ENCODE measurements at regions not wholly inside any gene's neighbourhood (a gene's known extent, or its start where the extent isn't known, plus 50 kb on each side); places are given as distances from the start of the nearest gene placed in this dataset.

GRCh38 chr12:67798768-67799167 is 150.2 kb downstream of the DYRK2 start:
- Histone ChIP-seq H3K27me3 (no peaks in the 10 kb centered on the region), H3K36me3 (no peaks in the 10 kb centered on the region), H3K4me3 (no peak overlapping the region), H3K9ac (no peak overlapping the region), H3K4me1 (peaks cover 0 to 10% (median 6%) of the 10 kb centered on the region in 10 experiments; a peak in 16 of 20 replicates), H3K27ac (no peak overlapping the region), H3K4me2 (no peak overlapping the region), H4K20me1 (no peaks in the 10 kb centered on the region), H3K9me3 (replicated peaks in 1 of 11) (no peaks in the 10 kb centered on the region)
- TF ChIP-seq Cebpa-rat (IDR thresholded peaks at IDR 0.05), result no peak

GRCh38 chr12:67802731-67803130 is 154.2 kb downstream of the DYRK2 start:
- H3K27ac ChIP-seq, result no peak overlapping the region
- no peak overlapping the region for H3K4me3 ChIP-seq
- no peaks in the 10 kb centered on the region for H3K36me3 ChIP-seq
- no peak for TF ChIP-seq Cebpa-rat (IDR thresholded peaks at IDR 0.05)
- H4K20me1 ChIP-seq, result no peaks in the 10 kb centered on the region
- H3K27me3 ChIP-seq, result no peaks in the 10 kb centered on the region
- no peak overlapping the region for H3K4me2 ChIP-seq
- H3K4me1 ChIP-seq, result peaks cover 8 to 23% (median 20%) of the 10 kb centered on the region in 10 experiments; a peak in 18 of 20 replicates
- H3K9ac ChIP-seq, result no peak overlapping the region
- H3K9me3 ChIP-seq (replicated peaks in 1 of 11), result no peaks in the 10 kb centered on the region

- no peaks in the 10 kb centered on the region for H4K20me1 ChIP-seq
- H3K36me3 ChIP-seq, result no peaks in the 10 kb centered on the region
- peaks cover 8 to 23% (median 20%) of the 10 kb centered on the region in 10 experiments; a peak in 18 of 20 replicates for H3K4me1 ChIP-seq
- TF ChIP-seq Cebpa-rat (IDR thresholded peaks at IDR 0.05), result no peak
- H3K27ac ChIP-seq, result no peak overlapping the region
- H3K9ac ChIP-seq, result no peak overlapping the region
- no peak overlapping the region for H3K4me3 ChIP-seq
- H3K9me3 ChIP-seq (replicated peaks in 1 of 11), result no peaks in the 10 kb centered on the region
- H3K4me2 ChIP-seq, result peak overlapping the region in 9 of 11 experiments; percentile 19 to 61 (median 57); a peak in 16 of 22 replicates
- no peaks in the 10 kb centered on the region for H3K27me3 ChIP-seq
Measured at GRCh38 chr12:67803278-67803993, 154.9 kb downstream of the DYRK2 start.

- no peak overlapping the region for H3K9ac ChIP-seq
- H3K4me1 ChIP-seq, result peaks cover 8 to 23% (median 20%) of the 10 kb centered on the region in 10 experiments; a peak in 18 of 20 replicates
- H3K9me3 ChIP-seq (replicated peaks in 1 of 11), result no peaks in the 10 kb centered on the region
- peak overlapping the region; percentile 4 to 61 (median 55); a peak in 18 of 22 replicates for H3K4me2 ChIP-seq
- no peaks in the 10 kb centered on the region for H4K20me1 ChIP-seq
- H3K4me3 ChIP-seq, result no peak overlapping the region
- H3K27ac ChIP-seq, result peak overlapping the region in 3 of 11 experiments; percentile 18 to 23 (median 23); a peak in 2 of 22 replicates
- TF ChIP-seq Cebpa-rat (IDR thresholded peaks at IDR 0.05), result no peak
- H3K36me3 ChIP-seq, result no peaks in the 10 kb centered on the region
- no peaks in the 10 kb centered on the region for H3K27me3 ChIP-seq
Measured at GRCh38 chr12:67804168-67804567, 155.6 kb downstream of the DYRK2 start.

- no peaks in the 10 kb centered on the region for H3K9me3 ChIP-seq (replicated peaks in 1 of 11)
- no peak overlapping the region for H3K27ac ChIP-seq
- H3K4me1 ChIP-seq, result peaks cover 8 to 23% (median 20%) of the 10 kb centered on the region in 10 experiments; a peak in 18 of 20 replicates
- no peaks in the 10 kb centered on the region for H3K27me3 ChIP-seq
- TF ChIP-seq Cebpa-rat (IDR thresholded peaks at IDR 0.05), result no peak
- H3K9ac ChIP-seq, result no peak overlapping the region
- no peaks in the 10 kb centered on the region for H3K36me3 ChIP-seq
- no peaks in the 10 kb centered on the region for H4K20me1 ChIP-seq
- no peak overlapping the region for H3K4me3 ChIP-seq
- H3K4me2 ChIP-seq, result no peak overlapping the region
Measured at GRCh38 chr12:67807814-67808213, 159.3 kb downstream of the DYRK2 start.

GRCh38 chr12:67810166-67810565 is 161.6 kb downstream of the DYRK2 start:
- peaks cover 0 to under 1% (median 0%) of the 10 kb centered on the region in 10 experiments; a peak in 1 of 20 replicates for H3K4me1 ChIP-seq
- no peak for TF ChIP-seq Cebpa-rat (IDR thresholded peaks at IDR 0.05)
- peaks cover under 1 to 14% (median 1%) of the 10 kb centered on the region in 11 experiments; a peak in 14 of 22 replicates for H3K9me3 ChIP-seq (replicated peaks in 1 of 11)
- no peaks in the 10 kb centered on the region for H3K36me3 ChIP-seq
- H3K27me3 ChIP-seq, result no peaks in the 10 kb centered on the region
- H3K4me3 ChIP-seq, result no peak overlapping the region
- no peak overlapping the region for H3K4me2 ChIP-seq
- no peak overlapping the region for H3K9ac ChIP-seq
- H4K20me1 ChIP-seq, result no peaks in the 10 kb centered on the region
- H3K27ac ChIP-seq, result no peak overlapping the region

GRCh38 chr12:67811437-67812361 is 163.2 kb downstream of the DYRK2 start:
- H3K27ac ChIP-seq, result no peak overlapping the region
- no peaks in the 10 kb centered on the region for H3K36me3 ChIP-seq
- peaks cover 6 to 29% (median 16%) of the 10 kb centered on the region in 11 experiments for H3K9me3 ChIP-seq (replicated peaks in 1 of 11)
- H3K4me1 ChIP-seq, result no peaks in the 10 kb centered on the region
- H3K4me2 ChIP-seq, result no peak overlapping the region
- H3K27me3 ChIP-seq, result no peaks in the 10 kb centered on the region
- no peak for TF ChIP-seq Cebpa-rat (IDR thresholded peaks at IDR 0.05)
- H4K20me1 ChIP-seq, result no peaks in the 10 kb centered on the region
- no peak overlapping the region for H3K9ac ChIP-seq
- no peak overlapping the region for H3K4me3 ChIP-seq

- no peak for TF ChIP-seq Cebpa-rat (IDR thresholded peaks at IDR 0.05)
- no peak overlapping the region for H3K9ac ChIP-seq
- H3K27me3 ChIP-seq, result no peaks in the 10 kb centered on the region
- no peak overlapping the region for H3K4me2 ChIP-seq
- H3K9me3 ChIP-seq (replicated peaks in 1 of 11), result peaks cover 11 to 41% (median 25%) of the 10 kb centered on the region in 11 experiments
- H4K20me1 ChIP-seq, result no peaks in the 10 kb centered on the region
- no peak overlapping the region for H3K4me3 ChIP-seq
- H3K36me3 ChIP-seq, result no peaks in the 10 kb centered on the region
- no peaks in the 10 kb centered on the region for H3K4me1 ChIP-seq
- no peak overlapping the region for H3K27ac ChIP-seq
Measured at GRCh38 chr12:67813456-67813904, 164.9 kb downstream of the DYRK2 start.

- no peak overlapping the region for H3K4me2 ChIP-seq
- peaks cover 11 to 41% (median 25%) of the 10 kb centered on the region in 11 experiments for H3K9me3 ChIP-seq (replicated peaks in 1 of 11)
- no peaks in the 10 kb centered on the region for H4K20me1 ChIP-seq
- no peaks in the 10 kb centered on the region for H3K27me3 ChIP-seq
- no peaks in the 10 kb centered on the region for H3K4me1 ChIP-seq
- H3K27ac ChIP-seq, result no peak overlapping the region
- H3K4me3 ChIP-seq, result no peak overlapping the region
- no peaks in the 10 kb centered on the region for H3K36me3 ChIP-seq
- no peak for TF ChIP-seq Cebpa-rat (IDR thresholded peaks at IDR 0.05)
- H3K9ac ChIP-seq, result no peak overlapping the region
Measured at GRCh38 chr12:67816269-67816668, 167.7 kb downstream of the DYRK2 start.
